ENCODE measurements at regions not wholly inside any gene's neighbourhood (a gene's known extent, or its start where the extent isn't known, plus 50 kb on each side); places are given as distances from the start of the nearest gene placed in this dataset.

DNA sequence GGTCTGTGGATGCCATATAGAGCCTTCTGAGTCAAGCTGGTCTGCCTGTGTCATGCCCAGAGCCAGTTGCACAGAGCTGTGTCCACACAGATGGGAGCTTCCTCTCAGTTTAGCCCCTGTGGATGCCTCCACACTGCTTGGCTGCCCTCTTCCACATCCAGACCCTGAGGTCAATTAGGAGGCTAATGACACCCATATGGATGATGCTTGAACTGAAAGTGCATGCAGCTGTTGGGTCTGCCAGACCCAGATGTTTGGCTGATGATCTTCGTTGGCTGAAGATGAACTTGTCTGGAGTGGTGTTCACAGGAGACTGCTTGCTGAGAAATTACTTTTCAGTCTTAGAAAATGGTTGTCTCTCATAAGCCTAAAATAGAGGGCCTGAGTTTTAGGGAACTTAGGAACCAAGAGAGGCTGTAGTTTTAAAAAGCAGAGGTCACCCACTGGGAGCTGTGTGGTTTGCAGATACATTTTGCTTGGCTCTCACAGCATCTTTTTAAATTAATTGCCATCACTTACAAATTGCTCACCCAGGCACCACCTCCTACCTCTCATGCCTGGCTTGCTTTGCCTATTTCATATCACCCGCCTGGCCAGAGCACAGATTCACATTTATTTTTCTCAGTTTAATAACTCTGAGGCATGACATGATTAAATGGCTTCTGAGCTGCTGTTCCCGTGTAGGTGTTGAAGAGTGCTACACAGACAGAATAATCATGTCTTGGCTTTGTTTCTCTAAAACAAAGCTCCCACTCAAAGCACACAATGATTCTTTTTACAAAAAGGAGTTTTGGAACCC, 176.1 kb downstream of the MINAR1 start:
- DNase-seq (ENCODE audit: low read depth, low spot score), result no peak
- H3K9ac ChIP-seq (replicated peaks; ENCODE audit: extremely low read depth, insufficient read depth, low read length), result no peak overlapping the region
- TF ChIP-seq EZH2 (IDR thresholded peaks at IDR 0.05; ENCODE audit: borderline replicate concordance, low read depth, low read length, severe bottlenecking), result no peak
- TF ChIP-seq POLR2A (IDR thresholded peaks at IDR 0.05; ENCODE audit: low read depth, low read length), result no peak
- no peak for TF ChIP-seq MYC (IDR thresholded peaks at IDR 0.05; ENCODE audit: low read depth, low read length)
- TF ChIP-seq, protein P1, sequence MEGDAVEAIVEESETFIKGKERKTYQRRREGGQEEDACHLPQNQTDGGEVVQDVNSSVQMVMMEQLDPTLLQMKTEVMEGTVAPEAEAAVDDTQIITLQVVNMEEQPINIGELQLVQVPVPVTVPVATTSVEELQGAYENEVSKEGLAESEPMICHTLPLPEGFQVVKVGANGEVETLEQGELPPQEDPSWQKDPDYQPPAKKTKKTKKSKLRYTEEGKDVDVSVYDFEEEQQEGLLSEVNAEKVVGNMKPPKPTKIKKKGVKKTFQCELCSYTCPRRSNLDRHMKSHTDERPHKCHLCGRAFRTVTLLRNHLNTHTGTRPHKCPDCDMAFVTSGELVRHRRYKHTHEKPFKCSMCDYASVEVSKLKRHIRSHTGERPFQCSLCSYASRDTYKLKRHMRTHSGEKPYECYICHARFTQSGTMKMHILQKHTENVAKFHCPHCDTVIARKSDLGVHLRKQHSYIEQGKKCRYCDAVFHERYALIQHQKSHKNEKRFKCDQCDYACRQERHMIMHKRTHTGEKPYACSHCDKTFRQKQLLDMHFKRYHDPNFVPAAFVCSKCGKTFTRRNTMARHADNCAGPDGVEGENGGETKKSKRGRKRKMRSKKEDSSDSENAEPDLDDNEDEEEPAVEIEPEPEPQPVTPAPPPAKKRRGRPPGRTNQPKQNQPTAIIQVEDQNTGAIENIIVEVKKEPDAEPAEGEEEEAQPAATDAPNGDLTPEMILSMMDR (IDR thresholded peaks at IDR 0.05; ENCODE audit: extremely low read depth in 1 of 2, insufficient read depth in 1 of 2, low read depth in 1 of 2, low read length in 2 of 2), result no peak
- no peak for TF ChIP-seq GATA2 (IDR thresholded peaks at IDR 0.05; ENCODE audit: insufficient read depth, insufficient read length, low read depth, low read length)
- TF ChIP-seq FOS (IDR thresholded peaks at IDR 0.05; ENCODE audit: borderline replicate concordance, insufficient read depth, low read length), result no peak
- TF ChIP-seq, protein P2, sequence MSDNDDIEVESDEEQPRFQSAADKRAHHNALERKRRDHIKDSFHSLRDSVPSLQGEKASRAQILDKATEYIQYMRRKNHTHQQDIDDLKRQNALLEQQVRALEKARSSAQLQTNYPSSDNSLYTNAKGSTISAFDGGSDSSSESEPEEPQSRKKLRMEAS (IDR thresholded peaks at IDR 0.05; ENCODE audit: insufficient read depth, insufficient read length), result no peak
- TF ChIP-seq POLR2AphosphoS5 (IDR thresholded peaks at IDR 0.05; ENCODE audit: insufficient read depth, low read depth, low read length), result no peak
- TF ChIP-seq JUN (IDR thresholded peaks at IDR 0.05; ENCODE audit: borderline replicate concordance, insufficient read depth, insufficient read length, low read depth), result no peak
- H3K4me3 ChIP-seq (replicated peaks in 1 of 3; ENCODE audit: insufficient read depth in 1 of 3, low read depth in 1 of 3, low read length in 3 of 3), result no peak overlapping the region
- no peaks in the 10 kb centered on the region for H3K79me2 ChIP-seq (ENCODE audit: control insufficient read depth, insufficient read depth, low read length)
- no peaks in the 10 kb centered on the region for H3K36me3 ChIP-seq (ENCODE audit: control insufficient read depth in 2 of 2, extremely low read depth in 1 of 2, insufficient read depth in 2 of 2, low read length in 2 of 2)
- no peak overlapping the region for H3K4me2 ChIP-seq (ENCODE audit: insufficient read depth, low read length)
- FAIRE-seq, result no peak
- no peak overlapping the region for H2AFZ ChIP-seq (ENCODE audit: low read depth, low read length)
- no peak overlapping the region for H3K27ac ChIP-seq (ENCODE audit: insufficient read depth, low read depth, low read length)
- ChIA-PET CTCF (no interaction called here), POLR2A (no interaction called here)
- H4K20me1 ChIP-seq (replicated peaks; ENCODE audit: control insufficient read depth, extremely low read depth, insufficient read depth, low read length), result no peaks in the 10 kb centered on the region
- no peaks in the 10 kb centered on the region for H3K9me3 ChIP-seq (replicated peaks; ENCODE audit: control insufficient read depth, insufficient read depth, low read length)
- no peaks in the 10 kb centered on the region for H3K9me1 ChIP-seq (replicated peaks; ENCODE audit: control insufficient read depth, extremely low read depth, insufficient read depth, low read length)
- no peaks in the 10 kb centered on the region for H3K4me1 ChIP-seq (ENCODE audit: control insufficient read depth, extremely low read depth, insufficient read depth, low read length)
- intact Hi-C loops (cut with micrococcal nuclease) (no loop called here), dilution Hi-C loops (cut with MboI; ENCODE audit: extremely low pct_ligation_motif_present, low sequenced_read_pairs) (no loop called here)
- BruUV-seq (replicated peaks), result no TSS peak
- no peaks in the 10 kb centered on the region for H3K27me3 ChIP-seq (ENCODE audit: control insufficient read depth in 2 of 2, insufficient read depth in 2 of 2, low read length in 2 of 2)

Measured in endothelial cell of umbilical vein (primary cell).